ENCODE measurements at regions not wholly inside any gene's neighbourhood (a gene's known extent, or its start where the extent isn't known, plus 50 kb on each side); places are given as distances from the start of the nearest gene placed in this dataset.
"Not testable (repeated sequence)": the region's sequence is repeated elsewhere in the genome, so short reads cannot be mapped to it uniquely, and the experiment has no call there.

- no peak for DNase-seq
These were observed 126.4 kb downstream of the USP22 start for GRCh38 chr17:20916383-20916782.

- DNase-seq: not testable (repeated sequence)
These were observed 125.1 kb downstream of the USP22 start for GRCh38 chr17:20917610-20918306.

DNA sequence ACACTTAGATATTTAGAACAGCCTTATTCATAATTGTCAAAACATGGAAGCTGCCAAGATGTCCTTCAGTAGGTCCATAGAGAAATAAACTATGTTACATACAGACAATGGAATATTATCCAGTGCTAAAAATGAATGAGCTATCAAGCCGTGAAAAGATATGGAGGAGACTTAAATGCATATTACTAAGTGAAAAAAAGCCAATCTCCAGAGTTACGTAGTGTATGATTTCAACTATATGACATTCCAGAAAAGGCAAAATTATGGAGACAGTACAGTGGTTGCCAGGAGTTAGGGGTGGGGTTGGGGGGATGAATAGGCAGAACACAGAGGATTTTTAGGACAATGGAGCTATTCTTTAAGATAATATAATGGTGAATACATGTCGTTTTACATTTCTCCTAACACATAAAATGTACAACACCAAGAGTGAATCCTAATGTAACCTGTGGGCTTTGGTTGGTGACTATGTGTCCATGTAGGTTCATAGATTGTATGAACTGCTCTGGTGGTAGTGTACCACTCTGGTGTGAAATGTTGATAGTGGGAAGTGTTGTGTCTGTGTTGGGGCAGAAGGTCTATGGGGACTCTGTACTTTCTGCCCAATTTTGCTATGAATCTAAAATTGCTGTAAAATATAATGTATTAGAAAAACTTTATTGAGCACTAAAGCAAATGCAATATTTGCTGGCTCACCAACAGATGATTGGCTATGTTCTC is 122.6 kb downstream of the USP22 start:
- DNase-seq: no peak

DNA sequence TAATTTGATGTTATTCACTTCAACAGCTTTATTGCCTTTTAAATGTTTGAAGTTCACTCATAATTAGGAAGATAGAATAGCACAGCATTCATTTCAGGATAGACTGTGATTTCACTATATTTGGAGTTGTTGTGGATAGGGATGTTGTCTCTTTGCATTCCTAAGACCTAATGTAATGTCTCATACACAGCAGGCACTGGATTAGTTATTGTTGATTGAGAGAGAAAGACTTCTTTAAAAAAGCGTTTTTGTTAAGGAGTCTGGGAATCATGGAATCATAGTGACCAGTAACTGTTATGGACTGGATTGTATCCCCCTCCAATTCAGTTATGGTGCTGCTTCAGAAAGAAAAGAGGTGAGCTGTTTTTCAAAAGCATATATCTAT is 122.0 kb downstream of the USP22 start:
- no peak for DNase-seq

DNA sequence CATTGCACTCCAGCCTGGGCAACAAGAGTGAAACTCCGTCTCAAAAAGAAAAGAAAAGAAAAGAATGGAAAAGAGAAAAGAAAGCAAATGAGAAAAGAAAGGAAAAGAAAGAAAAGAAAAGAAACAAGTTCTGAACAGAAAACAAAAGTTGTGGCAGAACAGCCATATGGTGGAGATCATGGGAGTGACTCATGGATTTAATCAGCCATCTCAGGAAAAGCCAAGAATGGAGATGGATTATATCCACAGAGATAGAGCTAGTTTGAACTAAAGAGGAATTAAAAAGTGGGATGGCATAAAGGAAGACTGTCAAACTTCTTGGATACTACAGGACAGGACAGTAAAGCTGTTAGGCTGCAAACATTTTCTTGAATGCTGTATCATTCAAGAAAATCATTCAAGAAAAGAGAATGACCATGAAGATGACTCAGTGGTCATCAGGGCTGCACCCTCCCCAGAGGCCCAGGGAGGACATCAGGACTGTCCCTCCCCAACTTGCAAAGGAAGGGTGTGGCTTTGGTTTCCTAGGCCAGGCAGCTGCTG is 120.6 kb downstream of the USP22 start:
- DNase-seq: no peak

- no peak for DNase-seq
These were observed 118.5 kb downstream of the USP22 start for GRCh38 chr17:20924306-20924705.

DNA sequence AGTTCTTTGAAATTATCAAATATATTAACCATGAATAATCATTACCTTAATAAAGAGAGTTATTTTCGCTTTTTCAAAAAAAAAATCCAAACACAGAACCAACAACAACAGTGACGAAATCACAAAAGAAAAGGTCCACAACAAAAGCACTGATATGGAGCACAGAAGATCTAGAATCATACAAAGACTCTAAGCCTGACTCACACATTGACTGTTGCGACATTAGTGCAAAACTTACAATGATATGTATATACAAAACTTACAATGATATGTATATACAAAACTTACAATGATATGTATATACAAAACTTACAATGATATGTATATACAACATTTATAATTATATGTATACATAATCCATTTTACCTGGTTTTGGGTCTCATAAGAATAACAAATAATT is 117.7 kb downstream of the USP22 start:
- no peak for DNase-seq

DNA sequence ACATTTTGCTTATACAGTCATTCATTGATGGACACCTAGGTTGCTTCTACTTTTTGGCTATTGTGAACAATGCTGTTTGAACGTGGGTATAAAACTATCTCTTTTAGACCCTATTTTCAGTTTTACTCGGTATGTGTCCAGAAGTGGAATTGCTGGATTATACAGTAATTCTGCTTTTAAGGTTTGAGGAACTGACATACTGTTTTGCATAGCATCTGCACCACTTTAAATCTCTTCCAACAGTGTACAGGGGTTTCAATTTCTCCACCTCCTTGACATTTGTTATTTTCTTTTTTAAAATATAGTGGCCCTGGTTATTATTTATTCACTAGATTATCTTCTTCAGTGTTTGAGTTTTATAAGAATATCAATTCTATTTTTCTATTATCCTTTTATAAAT is 116.9 kb downstream of the USP22 start:
- DNase-seq: no peak

- no peak for DNase-seq
These were observed 116.3 kb downstream of the USP22 start for GRCh38 chr17:20926532-20926931.

DNA sequence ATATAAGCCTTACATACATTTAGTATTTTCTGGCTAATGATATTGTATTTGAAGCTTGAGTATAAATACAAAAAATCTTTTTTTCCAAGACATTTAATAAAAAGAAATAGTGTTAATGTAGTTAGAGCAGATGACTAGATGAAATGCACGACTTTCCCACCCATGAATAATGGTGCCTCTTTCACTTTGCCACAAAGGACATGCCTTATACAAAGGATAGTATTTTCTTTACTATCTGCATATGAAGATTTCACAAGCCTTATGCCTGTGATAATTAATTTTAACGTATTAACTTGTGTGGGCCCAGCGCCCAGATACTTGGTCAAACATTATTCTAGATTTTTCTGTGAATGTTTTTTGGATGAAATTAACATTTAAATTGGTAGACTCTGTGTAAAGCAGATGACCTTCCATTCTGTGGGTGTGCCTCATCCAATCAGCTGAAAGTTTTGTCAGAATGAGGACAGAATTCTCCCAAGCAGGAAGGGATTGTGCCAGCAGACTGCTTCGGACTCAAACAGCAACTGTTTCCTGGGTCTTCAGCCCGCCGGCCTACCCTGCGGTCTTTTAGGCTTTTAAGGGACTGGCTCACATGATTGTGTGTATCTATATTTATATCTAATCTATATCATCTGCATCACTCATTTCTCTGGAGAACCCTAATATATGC is 115.4 kb downstream of the USP22 start:
- DNase-seq: no peak

DNA sequence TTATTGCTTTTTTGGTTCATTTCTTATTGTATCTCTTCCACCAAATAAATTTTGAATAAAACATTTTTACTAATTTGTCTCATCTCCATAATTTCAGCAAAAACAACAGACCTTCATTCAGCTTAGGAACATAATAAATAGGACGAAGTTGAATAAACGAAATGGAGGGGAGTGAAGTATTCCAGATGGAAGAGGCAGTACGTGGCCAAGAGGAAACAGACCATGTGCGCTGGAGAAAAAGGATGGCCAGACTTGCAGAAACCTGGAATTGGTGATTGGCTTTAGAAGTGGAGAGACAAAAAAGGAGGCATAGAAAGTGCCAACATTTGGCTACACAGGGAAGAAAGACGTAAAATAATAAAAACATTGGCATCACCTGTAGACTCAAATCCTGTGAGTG is 113.5 kb downstream of the USP22 start:
- DNase-seq: no peak

DNA sequence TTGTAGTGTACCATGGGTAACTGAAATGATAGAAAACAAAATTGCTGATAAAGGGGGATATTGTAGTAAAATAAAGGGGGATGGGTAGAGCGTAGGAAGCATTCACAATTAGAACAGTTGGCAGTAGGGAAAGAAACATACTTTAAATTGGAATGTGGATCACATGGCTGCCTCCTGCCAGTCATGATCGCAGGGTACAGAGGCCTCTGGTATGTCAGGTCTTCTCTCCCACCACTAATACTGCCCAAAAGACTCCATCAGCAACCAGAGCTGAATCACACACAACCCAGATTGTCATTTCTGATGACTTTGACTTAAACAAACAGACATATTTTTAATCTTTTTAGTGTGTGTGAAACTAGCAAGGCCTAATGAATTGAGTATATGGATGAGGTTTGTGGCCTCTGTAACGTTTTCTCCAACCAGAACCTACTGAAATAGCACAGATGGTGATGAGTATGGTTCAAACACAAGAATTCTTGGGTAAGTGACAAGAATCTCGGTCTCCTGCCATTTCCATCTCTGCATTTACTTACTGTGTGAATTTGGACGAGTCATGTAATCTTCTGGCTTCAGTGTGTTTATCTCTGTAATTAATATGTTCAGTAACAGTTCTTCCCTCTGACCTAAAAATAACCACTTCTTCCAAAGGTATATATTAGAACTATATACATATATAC is 112.6 kb downstream of the USP22 start:
- no peak for DNase-seq

DNA sequence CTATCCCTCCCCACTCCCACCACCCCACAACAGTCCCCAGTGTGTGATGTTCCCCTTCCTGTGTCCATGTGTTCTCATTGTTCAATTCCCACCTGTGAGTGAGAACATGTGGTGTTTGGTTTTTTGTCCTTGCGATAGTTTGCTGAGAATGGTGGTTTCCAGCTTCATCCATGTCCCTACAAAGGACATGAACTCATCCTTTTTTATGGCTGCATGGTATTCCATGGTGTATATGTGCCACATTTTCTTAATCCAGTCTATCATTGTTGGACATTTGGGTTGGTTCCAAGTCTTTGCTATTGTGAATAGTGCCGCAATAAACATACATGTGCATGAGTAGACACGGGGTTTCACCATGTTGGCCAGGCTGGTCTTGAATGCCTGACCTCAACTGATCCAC is 109.8 kb downstream of the USP22 start:
- not testable (repeated sequence) for DNase-seq

GRCh38 chr17:20934288-20934687 is 108.5 kb downstream of the USP22 start:
- DNase-seq: no peak

DNA sequence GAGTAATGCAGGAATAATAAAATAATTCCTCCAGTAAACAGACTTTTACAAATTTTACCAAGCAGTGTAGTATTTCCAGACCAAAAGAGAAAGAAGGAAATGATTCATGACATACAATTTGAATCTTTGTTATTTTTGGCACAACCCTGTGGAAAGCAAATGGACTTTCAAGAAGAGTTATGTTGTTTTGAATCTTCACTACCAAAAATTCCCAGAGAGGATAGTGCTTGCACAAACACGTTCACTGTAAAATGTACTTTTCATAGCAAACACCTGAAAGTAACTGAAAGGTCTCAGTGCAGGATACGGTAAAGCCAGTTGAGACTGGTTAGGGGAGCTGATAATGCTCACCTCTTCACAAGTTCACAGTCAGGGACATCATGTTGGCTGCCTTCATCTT is 107.1 kb downstream of the USP22 start:
- no peak for DNase-seq

DNA sequence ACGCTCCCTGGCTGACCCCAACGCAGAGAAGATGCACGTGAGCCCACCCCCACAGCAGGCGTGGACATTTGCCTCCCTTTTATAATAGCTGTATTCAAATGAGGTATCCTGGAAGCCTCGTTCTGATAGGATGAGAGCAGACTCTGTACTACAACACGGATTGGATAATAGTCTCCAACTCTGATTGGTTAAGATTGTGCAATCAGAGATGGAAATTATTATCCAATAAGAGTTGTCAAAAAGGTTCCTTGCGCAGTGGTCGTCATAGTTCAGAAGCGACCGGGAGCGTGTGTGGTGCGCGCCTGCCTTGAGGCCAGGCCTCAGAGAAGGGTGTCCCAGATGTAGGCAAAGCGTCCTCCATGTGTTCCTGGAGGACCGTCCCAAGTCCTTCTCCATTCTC is 104.6 kb downstream of the USP22 start:
- no peak for DNase-seq

DNA sequence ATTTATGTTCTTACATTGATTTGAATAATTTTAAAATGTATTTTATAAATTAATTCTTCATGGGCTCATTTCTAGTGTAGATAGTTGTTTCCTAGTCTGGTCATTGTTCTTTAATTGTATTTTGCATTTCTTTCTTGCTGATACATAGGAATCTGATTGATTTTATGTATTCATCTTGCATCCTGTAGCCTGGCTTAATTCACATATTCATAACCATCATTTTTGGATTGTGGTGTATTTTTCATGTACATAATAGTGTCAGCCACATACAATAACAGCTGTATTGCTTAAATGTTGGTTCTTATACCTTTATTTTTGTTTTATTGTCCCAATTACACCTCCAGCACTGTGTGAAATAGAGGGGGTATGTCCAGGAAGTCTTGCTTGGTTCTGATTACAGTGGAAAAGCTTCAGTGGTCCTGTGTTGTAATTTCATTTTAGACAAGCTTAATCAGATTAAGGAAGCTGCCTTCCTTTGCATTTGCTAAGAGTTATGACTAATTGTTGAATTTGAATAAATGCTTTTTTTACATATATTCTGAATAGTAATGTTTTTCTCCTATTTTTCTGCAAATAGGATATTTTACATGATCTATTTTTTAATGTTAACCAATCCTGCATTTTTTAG is 103.7 kb downstream of the USP22 start:
- no peak for DNase-seq

DNA sequence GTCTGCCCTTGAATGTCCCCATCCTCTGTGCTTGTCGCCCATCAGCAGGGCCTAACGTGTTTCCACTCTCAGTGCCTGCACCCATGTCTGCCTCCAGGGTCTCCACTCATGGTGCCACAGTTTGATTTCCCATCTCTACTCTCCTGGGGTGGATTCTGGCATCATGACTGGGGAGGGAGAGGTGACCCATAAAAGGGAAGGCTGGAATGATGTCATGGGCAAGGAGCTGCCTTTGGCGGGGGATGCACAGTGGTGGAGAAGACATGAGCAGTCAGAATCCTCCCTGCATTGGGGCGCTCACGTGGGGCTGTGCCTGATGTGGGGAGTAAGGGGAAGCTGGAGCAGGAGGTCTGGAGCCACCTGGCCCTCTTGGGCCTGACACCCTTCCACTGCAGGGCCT is 100.9 kb downstream of the USP22 start:
- no peak for DNase-seq

GRCh38 chr17:20944014-20944865 is 98.6 kb downstream of the USP22 start:
- peak in 1 of 2 donors; percentile 18 for DNase-seq

- not testable (repeated sequence) for DNase-seq
These were observed 95.1 kb downstream of the USP22 start for GRCh38 chr17:20947708-20948107.

- no peak for DNase-seq
These were observed 93.6 kb downstream of the USP22 start for GRCh38 chr17:20948984-20949777.

Measured in CD4-positive, alpha-beta T cell treated with Interleukin-4 for 1 hour (primary cell).